ENCODE measurements at regions not wholly inside any gene's neighbourhood (a gene's known extent, or its start where the extent isn't known, plus 50 kb on each side); places are given as distances from the start of the nearest gene placed in this dataset.

DNA sequence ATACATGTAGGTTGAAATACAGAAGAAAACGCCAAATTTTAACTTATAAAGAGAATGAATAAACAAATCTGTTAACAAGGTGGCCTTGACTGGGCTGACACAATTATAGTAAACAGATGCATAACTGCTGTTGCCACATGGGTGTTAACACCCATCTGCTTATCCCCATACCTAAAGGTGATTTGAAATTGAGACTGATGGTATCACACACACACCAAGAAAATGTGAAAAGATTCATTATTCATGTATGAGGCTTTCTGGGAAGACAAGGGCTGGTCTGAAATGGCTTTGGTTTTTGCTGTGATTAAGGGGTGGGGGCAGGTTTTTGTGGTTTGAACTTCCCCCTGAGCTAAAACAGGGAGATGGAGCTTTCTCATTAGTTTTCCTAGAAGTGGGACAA lies 156.6 kb downstream of the SYT10 start:
- DNase-seq: no peak
- Histone ChIP-seq H3K4me3 (ENCODE audit: low read length) (no peak overlapping the region), H3K36me3 (ENCODE audit: low read depth, low read length) (no peaks in the 10 kb centered on the region), H3F3A (ENCODE audit: low read length, unreplicated experiment) (no peaks in the 10 kb centered on the region), H4K20me1 (ENCODE audit: low read length) (no peaks in the 10 kb centered on the region), H3K27me3 (ENCODE audit: low read length) (no peaks in the 10 kb centered on the region), H3K27ac (ENCODE audit: low read length) (no peak overlapping the region), H3K9me2 (replicated peaks; ENCODE audit: low read length) (no peaks in the 10 kb centered on the region), H3K4me1 (ENCODE audit: insufficient read depth, low read length) (no peaks in the 10 kb centered on the region), H3K9me3 (ENCODE audit: low read length) (no peaks in the 10 kb centered on the region), H3K79me2 (ENCODE audit: low read length) (no peaks in the 10 kb centered on the region), H2AFZ (ENCODE audit: low read length) (no peak overlapping the region), H3K9ac (ENCODE audit: low read length) (no peak overlapping the region), H3K4me2 (ENCODE audit: low read length) (no peak overlapping the region)
- ChIA-PET POLR2A (ENCODE audit: unreplicated experiment) (no interaction called here), CTCF (no interaction called here)
- intact Hi-C loops (cut with micrococcal nuclease): no loop called here
- ATAC-seq: no peak
- no TSS peak for BruUV-seq (replicated peaks)
- TF ChIP-seq EZH2 (IDR thresholded peaks at IDR 0.05; ENCODE audit: low read length, unreplicated experiment) (no peak), EZH2phosphoT487 (IDR thresholded peaks at IDR 0.05; ENCODE audit: borderline replicate concordance, low read length) (no peak)
- TF ChIP-seq, protein P1, sequence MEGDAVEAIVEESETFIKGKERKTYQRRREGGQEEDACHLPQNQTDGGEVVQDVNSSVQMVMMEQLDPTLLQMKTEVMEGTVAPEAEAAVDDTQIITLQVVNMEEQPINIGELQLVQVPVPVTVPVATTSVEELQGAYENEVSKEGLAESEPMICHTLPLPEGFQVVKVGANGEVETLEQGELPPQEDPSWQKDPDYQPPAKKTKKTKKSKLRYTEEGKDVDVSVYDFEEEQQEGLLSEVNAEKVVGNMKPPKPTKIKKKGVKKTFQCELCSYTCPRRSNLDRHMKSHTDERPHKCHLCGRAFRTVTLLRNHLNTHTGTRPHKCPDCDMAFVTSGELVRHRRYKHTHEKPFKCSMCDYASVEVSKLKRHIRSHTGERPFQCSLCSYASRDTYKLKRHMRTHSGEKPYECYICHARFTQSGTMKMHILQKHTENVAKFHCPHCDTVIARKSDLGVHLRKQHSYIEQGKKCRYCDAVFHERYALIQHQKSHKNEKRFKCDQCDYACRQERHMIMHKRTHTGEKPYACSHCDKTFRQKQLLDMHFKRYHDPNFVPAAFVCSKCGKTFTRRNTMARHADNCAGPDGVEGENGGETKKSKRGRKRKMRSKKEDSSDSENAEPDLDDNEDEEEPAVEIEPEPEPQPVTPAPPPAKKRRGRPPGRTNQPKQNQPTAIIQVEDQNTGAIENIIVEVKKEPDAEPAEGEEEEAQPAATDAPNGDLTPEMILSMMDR (conservative IDR thresholded peaks at IDR 0.05; ENCODE audit: low read depth, low read length): no peak

DNA sequence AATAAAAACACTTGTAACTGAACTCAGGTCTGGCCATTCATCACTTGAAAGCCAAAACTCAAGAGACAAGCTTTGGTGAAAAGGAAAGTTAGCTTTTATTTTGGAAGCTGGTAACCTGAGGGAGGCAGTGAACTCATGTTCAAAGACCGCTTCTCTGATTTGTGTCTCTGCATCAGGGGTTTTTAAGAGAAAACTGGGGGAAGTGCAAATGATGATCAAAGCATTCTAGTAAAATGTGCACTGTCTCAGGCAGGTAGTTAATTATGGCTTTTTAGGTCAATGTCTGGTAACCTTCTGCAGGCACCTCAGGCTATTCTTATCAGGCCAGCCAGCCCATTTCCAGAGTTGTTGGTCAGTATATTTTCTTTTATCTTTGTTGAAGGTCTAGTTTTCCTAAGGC lies 162.2 kb downstream of the SYT10 start:
- H3K4me2 ChIP-seq (ENCODE audit: low read length): no peak overlapping the region
- H3K79me2 ChIP-seq (ENCODE audit: low read length): no peaks in the 10 kb centered on the region
- no peaks in the 10 kb centered on the region for H3K4me1 ChIP-seq (ENCODE audit: insufficient read depth, low read length)
- BruUV-seq (replicated peaks): no TSS peak
- H2AFZ ChIP-seq (ENCODE audit: low read length): no peak overlapping the region
- H4K20me1 ChIP-seq (ENCODE audit: low read length): no peaks in the 10 kb centered on the region
- POLR2A ChIA-PET (ENCODE audit: unreplicated experiment): no interaction called here
- H3K9me2 ChIP-seq (replicated peaks; ENCODE audit: low read length): no peaks in the 10 kb centered on the region
- intact Hi-C loops (cut with micrococcal nuclease): no loop called here
- no peak overlapping the region for H3K27ac ChIP-seq (ENCODE audit: low read length)
- DNase-seq (no peak), ATAC-seq (no peak)
- no peak overlapping the region for H3K9ac ChIP-seq (ENCODE audit: low read length)
- CTCF ChIA-PET: no interaction called here
- no peaks in the 10 kb centered on the region for H3K36me3 ChIP-seq (ENCODE audit: low read depth, low read length)
- H3K4me3 ChIP-seq (ENCODE audit: low read length): no peak overlapping the region
- H3F3A ChIP-seq (ENCODE audit: low read length, unreplicated experiment): no peaks in the 10 kb centered on the region
- H3K27me3 ChIP-seq (ENCODE audit: low read length): no peaks in the 10 kb centered on the region
- H3K9me3 ChIP-seq (ENCODE audit: low read length): no peaks in the 10 kb centered on the region
- TF ChIP-seq EZH2phosphoT487 (IDR thresholded peaks at IDR 0.05; ENCODE audit: borderline replicate concordance, low read length): no peak
- TF ChIP-seq, protein P1 (conservative IDR thresholded peaks at IDR 0.05; ENCODE audit: low read depth, low read length): no peak
- TF ChIP-seq EZH2 (IDR thresholded peaks at IDR 0.05; ENCODE audit: low read length, unreplicated experiment): no peak

DNA sequence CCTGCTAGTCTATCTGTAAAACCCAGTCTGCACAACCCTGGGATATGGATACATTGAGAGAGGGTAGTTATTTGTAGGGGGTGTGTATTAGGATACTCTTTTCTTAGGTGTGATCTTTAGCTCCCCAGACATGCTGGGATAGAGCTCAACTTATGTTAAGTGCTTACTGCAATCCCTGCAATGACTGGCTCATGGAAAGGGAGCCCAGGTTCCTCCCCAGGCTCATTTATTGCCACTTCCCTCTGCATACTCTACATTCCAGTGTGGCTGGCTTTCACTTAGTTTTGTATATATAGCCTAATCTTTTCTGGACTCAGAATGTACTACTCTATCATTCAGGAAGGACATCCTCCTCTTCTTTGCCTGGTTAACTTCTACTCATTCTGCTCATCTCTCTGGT lies 172.0 kb downstream of the SYT10 start:
- Histone ChIP-seq H3K79me2 (ENCODE audit: low read length) (no peaks in the 10 kb centered on the region), H2AFZ (ENCODE audit: low read length) (no peak overlapping the region), H3K4me1 (ENCODE audit: insufficient read depth, low read length) (no peaks in the 10 kb centered on the region), H3F3A (ENCODE audit: low read length, unreplicated experiment) (no peaks in the 10 kb centered on the region), H3K27ac (ENCODE audit: low read length) (no peak overlapping the region), H3K4me2 (ENCODE audit: low read length) (no peak overlapping the region), H3K4me3 (ENCODE audit: low read length) (no peak overlapping the region), H3K9me3 (ENCODE audit: low read length) (no peaks in the 10 kb centered on the region), H4K20me1 (ENCODE audit: low read length) (no peaks in the 10 kb centered on the region), H3K9ac (ENCODE audit: low read length) (no peak overlapping the region), H3K9me2 (replicated peaks; ENCODE audit: low read length) (no peaks in the 10 kb centered on the region), H3K36me3 (ENCODE audit: low read depth, low read length) (no peaks in the 10 kb centered on the region), H3K27me3 (ENCODE audit: low read length) (no peaks in the 10 kb centered on the region)
- BruUV-seq (replicated peaks): no TSS peak
- no peak for TF ChIP-seq EZH2 (IDR thresholded peaks at IDR 0.05; ENCODE audit: low read length, unreplicated experiment)
- TF ChIP-seq EZH2phosphoT487 (IDR thresholded peaks at IDR 0.05; ENCODE audit: borderline replicate concordance, low read length): no peak
- TF ChIP-seq, protein P1 (conservative IDR thresholded peaks at IDR 0.05; ENCODE audit: low read depth, low read length): no peak
- CTCF ChIA-PET: no interaction called here
- POLR2A ChIA-PET (ENCODE audit: unreplicated experiment): no interaction called here
- DNase-seq: no peak
- ATAC-seq: no peak
- intact Hi-C loops (cut with micrococcal nuclease): no loop called here

Measured in PC-3 (cell line).